CD4-positive, CD25-positive, alpha-beta regulatory T cell (primary cell): ENCODE measurements at regions not wholly inside any gene's neighbourhood (a gene's known extent, or its start where the extent isn't known, plus 50 kb on each side); places are given as distances from the start of the nearest gene placed in this dataset.

Experiments used
- ATAC-seq, 2 donors: fragments of 150-1000 bp; cut with Tn5 transposase; one replicate each; pipeline ENCODE4 v1.10.0; 2021; ENCODE audit warnings: low read depth in 2 of 2, moderate number of reproducible peaks in 2 of 2, moderate library complexity in 1 of 2
- DNase-seq, 3 donors: peaks; one replicate each; pipeline versions ENCODE4 v3.0.0 to v3.0.0-alpha.2; 2012 to 2022; ENCODE audit warnings: mixed read lengths in 1 of 3
- H3K27ac ChIP-seq: one replicate; pipeline ENCODE4 v1.7.0; 2013; ENCODE audit warnings: mild to moderate bottlenecking, low read length; ENCODE audit not compliant: insufficient read depth, poor library complexity, severe bottlenecking
- H3K27me3 ChIP-seq: one replicate; pipeline ENCODE4 v1.7.0; 2013; ENCODE audit warnings: low read length; ENCODE audit not compliant: control insufficient read depth, insufficient read depth
- H3K36me3 ChIP-seq: one replicate; pipeline ENCODE4 v1.7.0; 2013; ENCODE audit warnings: mild to moderate bottlenecking, low read length, moderate library complexity; ENCODE audit not compliant: control insufficient read depth, insufficient read depth
- H3K4me1 ChIP-seq: 2 replicates; pipeline ENCODE4 v1.7.0; 2013; ENCODE audit warnings: mild to moderate bottlenecking, low read length; ENCODE audit not compliant: insufficient read depth, control insufficient read depth, poor library complexity, severe bottlenecking
- H3K4me3 ChIP-seq: one replicate; pipeline ENCODE4 v1.7.0; 2013; ENCODE audit warnings: low read depth, mild to moderate bottlenecking, low read length, moderate library complexity
- H3K9me3 ChIP-seq, 2 experiments: 1 replicate in 1 of 2; 2 replicates in 1 of 2; pipeline ENCODE4 v1.7.0; 2013; ENCODE audit warnings: low read length in 2 of 2, mild to moderate bottlenecking in 1 of 2, moderate library complexity in 1 of 2; ENCODE audit not compliant: control insufficient read depth in 2 of 2
- H3K27ac Mint-ChIP-seq, 3 donors: one replicate each; pipeline ENCODE4 v1.8.0; 2020 to 2022; ENCODE audit warnings: mild to moderate bottlenecking in 3 of 3, mixed read lengths in 3 of 3, moderate library complexity in 2 of 3
- H3K27me3 Mint-ChIP-seq: one replicate; pipeline ENCODE4 v1.8.0; 2022; ENCODE audit warnings: mild to moderate bottlenecking, mixed read lengths
- H3K36me3 Mint-ChIP-seq: one replicate; pipeline ENCODE4 v1.8.0; 2020; ENCODE audit warnings: mixed read lengths
- H3K4me1 Mint-ChIP-seq, 4 donors: one replicate each; pipeline ENCODE4 v1.8.0; 2020 to 2022; ENCODE audit warnings: mixed read lengths in 4 of 4, mild to moderate bottlenecking in 1 of 4
- H3K4me3 Mint-ChIP-seq, 4 donors: one replicate each; pipeline ENCODE4 v1.8.0; 2020 to 2022; ENCODE audit warnings: mild to moderate bottlenecking in 4 of 4, mixed read lengths in 4 of 4, moderate library complexity in 3 of 4
- H3K9me3 Mint-ChIP-seq, 7 donors: one replicate each; pipeline ENCODE4 v1.8.0; 2020 to 2022; ENCODE audit warnings: mixed read lengths in 7 of 7, mild to moderate bottlenecking in 3 of 7, moderate library complexity in 2 of 7

- DNase-seq, result no peak
- Mint-ChIP-seq H3K27me3 (no peaks in the 10 kb centered on the region), H3K27ac (no peak overlapping the region), H3K9me3 (peaks cover 6 to 37% (median 14%) of the 10 kb centered on the region in 7 donors), H3K4me3 (no peak overlapping the region), H3K4me1 (no peaks in the 10 kb centered on the region), H3K36me3 (no peaks in the 10 kb centered on the region)
- Histone ChIP-seq H3K4me3 (no peak overlapping the region), H3K36me3 (no peaks in the 10 kb centered on the region), H3K9me3 (peaks cover 6 to 7% of the 10 kb centered on the region in 2 experiments), H3K27ac (no peak overlapping the region), H3K27me3 (no peaks in the 10 kb centered on the region), H3K4me1 (no peaks in the 10 kb centered on the region)
- ATAC-seq, result no peak
These were observed 362.7 kb upstream of the VSTM2A start for GRCh38 chr7:54179321-54180029.

- Histone ChIP-seq H3K27ac (no peak overlapping the region), H3K36me3 (no peaks in the 10 kb centered on the region), H3K4me3 (no peak overlapping the region), H3K9me3 (peaks cover 2 to 7% of the 10 kb centered on the region in 2 experiments), H3K4me1 (no peaks in the 10 kb centered on the region), H3K27me3 (no peaks in the 10 kb centered on the region)
- Mint-ChIP-seq H3K36me3 (no peaks in the 10 kb centered on the region), H3K27me3 (no peaks in the 10 kb centered on the region), H3K9me3 (peaks cover 6 to 37% (median 17%) of the 10 kb centered on the region in 7 donors), H3K4me1 (no peaks in the 10 kb centered on the region), H3K27ac (no peak overlapping the region), H3K4me3 (no peak overlapping the region)
- ATAC-seq (no peak), DNase-seq (no peak)
These were observed 361.4 kb upstream of the VSTM2A start for GRCh38 chr7:54180796-54181195.

GRCh38 chr7:54183055-54183454, 359.1 kb upstream of the VSTM2A start:
- Histone ChIP-seq H3K9me3 (peaks cover 2 to 7% of the 10 kb centered on the region in 2 experiments), H3K36me3 (no peaks in the 10 kb centered on the region), H3K27me3 (no peaks in the 10 kb centered on the region), H3K27ac (no peak overlapping the region), H3K4me3 (no peak overlapping the region), H3K4me1 (no peaks in the 10 kb centered on the region)
- H3K36me3 Mint-ChIP-seq, result no peaks in the 10 kb centered on the region
- DNase-seq (no peak), ATAC-seq (no peak)
- no peaks in the 10 kb centered on the region for H3K27me3 Mint-ChIP-seq
- no peak overlapping the region for H3K27ac Mint-ChIP-seq
- H3K9me3 Mint-ChIP-seq, result peaks cover 4 to 43% (median 15%) of the 10 kb centered on the region in 7 donors
- no peak overlapping the region for H3K4me3 Mint-ChIP-seq
- no peaks in the 10 kb centered on the region for H3K4me1 Mint-ChIP-seq

GRCh38 chr7:54186336-54186735, 355.8 kb upstream of the VSTM2A start:
- Mint-ChIP-seq H3K36me3 (no peaks in the 10 kb centered on the region), H3K9me3 (peaks cover 2 to 41% (median 11%) of the 10 kb centered on the region in 7 donors), H3K4me3 (no peak overlapping the region), H3K4me1 (no peaks in the 10 kb centered on the region), H3K27me3 (no peaks in the 10 kb centered on the region), H3K27ac (no peak overlapping the region)
- H3K4me3 ChIP-seq, result no peak overlapping the region
- DNase-seq (no peak), ATAC-seq (no peak)
- H3K36me3 ChIP-seq, result no peaks in the 10 kb centered on the region
- no peaks in the 10 kb centered on the region for H3K4me1 ChIP-seq
- H3K27ac ChIP-seq, result no peak overlapping the region
- peaks cover 0 to 9% of the 10 kb centered on the region in 2 experiments for H3K9me3 ChIP-seq
- no peaks in the 10 kb centered on the region for H3K27me3 ChIP-seq

GRCh38 chr7:54187886-54188685, 354.1 kb upstream of the VSTM2A start:
- H3K4me3 ChIP-seq, result no peak overlapping the region
- Mint-ChIP-seq H3K36me3 (no peaks in the 10 kb centered on the region), H3K4me1 (no peaks in the 10 kb centered on the region), H3K27ac (no peak overlapping the region), H3K27me3 (no peaks in the 10 kb centered on the region), H3K4me3 (no peak overlapping the region), H3K9me3 (peaks cover 2 to 33% (median 11%) of the 10 kb centered on the region in 7 donors)
- no peak overlapping the region for H3K27ac ChIP-seq
- no peaks in the 10 kb centered on the region for H3K36me3 ChIP-seq
- no peaks in the 10 kb centered on the region for H3K4me1 ChIP-seq
- H3K27me3 ChIP-seq, result no peaks in the 10 kb centered on the region
- peaks cover 0 to 9% of the 10 kb centered on the region in 2 experiments for H3K9me3 ChIP-seq
- DNase-seq, result no peak
- ATAC-seq, result no peak

GRCh38 chr7:54188843-54189242, 353.3 kb upstream of the VSTM2A start:
- ATAC-seq, result no peak
- Mint-ChIP-seq H3K9me3 (peaks cover 2 to 28% (median 11%) of the 10 kb centered on the region in 7 donors), H3K27ac (no peak overlapping the region)

DNA sequence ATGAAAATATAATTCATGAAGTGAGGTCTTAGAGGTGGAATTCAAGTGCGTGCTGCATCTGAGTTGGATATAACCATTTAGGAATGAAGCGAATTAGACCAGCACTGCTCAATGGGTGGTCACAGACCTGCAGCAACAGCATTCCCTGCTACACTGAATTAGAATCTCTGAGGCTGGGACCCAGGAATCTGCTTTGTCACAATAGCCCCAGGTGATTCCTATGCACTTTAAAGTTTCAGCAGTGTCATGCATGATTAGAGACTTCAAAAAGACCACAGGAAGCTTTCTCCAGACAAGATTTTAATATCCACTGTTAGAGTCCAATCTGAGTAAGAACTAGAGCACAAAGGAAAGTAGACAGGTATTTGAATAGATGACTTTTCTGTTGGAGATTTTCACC, 352.8 kb upstream of the VSTM2A start:
- no peaks in the 10 kb centered on the region for H3K36me3 ChIP-seq

More at GRCh38 chr7:54188843-54189242, 353.3 kb upstream of the VSTM2A start:
- Mint-ChIP-seq H3K27me3 (no peaks in the 10 kb centered on the region), H3K4me3 (no peak overlapping the region), H3K36me3 (no peaks in the 10 kb centered on the region), H3K4me1 (no peaks in the 10 kb centered on the region)
- Histone ChIP-seq H3K27ac (no peak overlapping the region), H3K4me3 (no peak overlapping the region), H3K27me3 (no peaks in the 10 kb centered on the region), H3K4me1 (no peaks in the 10 kb centered on the region), H3K36me3 (no peaks in the 10 kb centered on the region), H3K9me3 (peaks cover 0 to 9% of the 10 kb centered on the region in 2 experiments)
- no peak for DNase-seq

More for the DNA sequence above, 352.8 kb upstream of the VSTM2A start:
- Histone ChIP-seq H3K4me3 (no peak overlapping the region), H3K9me3 (peaks cover 0 to 9% of the 10 kb centered on the region in 2 experiments), H3K4me1 (no peaks in the 10 kb centered on the region), H3K27me3 (no peaks in the 10 kb centered on the region), H3K27ac (no peak overlapping the region)
- ATAC-seq, result no peak
- Mint-ChIP-seq H3K27me3 (no peaks in the 10 kb centered on the region), H3K4me1 (no peaks in the 10 kb centered on the region), H3K9me3 (peaks cover 2 to 27% (median 10%) of the 10 kb centered on the region in 7 donors), H3K36me3 (no peaks in the 10 kb centered on the region), H3K27ac (no peak overlapping the region), H3K4me3 (no peak overlapping the region)
- DNase-seq, result no peak
